ENCODE measurements at regions not wholly inside any gene's neighbourhood (a gene's known extent, or its start where the extent isn't known, plus 50 kb on each side); places are given as distances from the start of the nearest gene placed in this dataset.

DNA sequence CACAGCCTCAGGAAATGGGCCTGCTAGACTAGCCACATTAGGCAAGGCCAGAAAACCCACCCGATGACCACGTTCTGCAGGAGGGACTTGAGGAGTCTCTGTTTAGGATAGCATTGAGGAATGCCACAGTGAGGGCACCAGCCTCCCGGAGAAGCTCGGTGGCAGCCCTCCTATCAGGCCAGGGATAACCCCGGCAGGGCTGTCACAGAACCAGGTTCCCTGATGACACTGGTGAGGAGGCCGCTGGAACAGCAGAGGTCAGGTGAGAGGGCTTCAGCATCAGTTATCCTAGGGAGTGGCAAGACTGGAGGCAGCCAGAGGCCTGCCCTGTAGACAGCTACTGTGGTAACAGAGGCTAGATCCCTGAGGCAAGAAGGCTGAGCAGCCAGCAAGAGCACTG lies 157.6 kb downstream of the MYLK4 start:
- WGBS, 4 donors = 92 to 100% (median 96%) methylated on average over 5 to 6 of the region's 6 CpGs
- ATAC-seq (no peak), DNase-seq (no peak)
- Histone ChIP-seq H3K27me3 (no peaks in the 10 kb centered on the region), H3K9me3 (no peaks in the 10 kb centered on the region), H3K4me1 (no peaks in the 10 kb centered on the region), H3K36me3 (no peaks in the 10 kb centered on the region), H3K27ac (no peak overlapping the region), H3K4me3 (no peak overlapping the region)
- no peak for TF ChIP-seq POLR2A (IDR thresholded peaks at IDR 0.05)
- TF ChIP-seq, protein P1, sequence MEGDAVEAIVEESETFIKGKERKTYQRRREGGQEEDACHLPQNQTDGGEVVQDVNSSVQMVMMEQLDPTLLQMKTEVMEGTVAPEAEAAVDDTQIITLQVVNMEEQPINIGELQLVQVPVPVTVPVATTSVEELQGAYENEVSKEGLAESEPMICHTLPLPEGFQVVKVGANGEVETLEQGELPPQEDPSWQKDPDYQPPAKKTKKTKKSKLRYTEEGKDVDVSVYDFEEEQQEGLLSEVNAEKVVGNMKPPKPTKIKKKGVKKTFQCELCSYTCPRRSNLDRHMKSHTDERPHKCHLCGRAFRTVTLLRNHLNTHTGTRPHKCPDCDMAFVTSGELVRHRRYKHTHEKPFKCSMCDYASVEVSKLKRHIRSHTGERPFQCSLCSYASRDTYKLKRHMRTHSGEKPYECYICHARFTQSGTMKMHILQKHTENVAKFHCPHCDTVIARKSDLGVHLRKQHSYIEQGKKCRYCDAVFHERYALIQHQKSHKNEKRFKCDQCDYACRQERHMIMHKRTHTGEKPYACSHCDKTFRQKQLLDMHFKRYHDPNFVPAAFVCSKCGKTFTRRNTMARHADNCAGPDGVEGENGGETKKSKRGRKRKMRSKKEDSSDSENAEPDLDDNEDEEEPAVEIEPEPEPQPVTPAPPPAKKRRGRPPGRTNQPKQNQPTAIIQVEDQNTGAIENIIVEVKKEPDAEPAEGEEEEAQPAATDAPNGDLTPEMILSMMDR (IDR thresholded peaks at IDR 0.05) = no peak
- intact Hi-C loops (cut with DNase I) = no loop called here

DNA sequence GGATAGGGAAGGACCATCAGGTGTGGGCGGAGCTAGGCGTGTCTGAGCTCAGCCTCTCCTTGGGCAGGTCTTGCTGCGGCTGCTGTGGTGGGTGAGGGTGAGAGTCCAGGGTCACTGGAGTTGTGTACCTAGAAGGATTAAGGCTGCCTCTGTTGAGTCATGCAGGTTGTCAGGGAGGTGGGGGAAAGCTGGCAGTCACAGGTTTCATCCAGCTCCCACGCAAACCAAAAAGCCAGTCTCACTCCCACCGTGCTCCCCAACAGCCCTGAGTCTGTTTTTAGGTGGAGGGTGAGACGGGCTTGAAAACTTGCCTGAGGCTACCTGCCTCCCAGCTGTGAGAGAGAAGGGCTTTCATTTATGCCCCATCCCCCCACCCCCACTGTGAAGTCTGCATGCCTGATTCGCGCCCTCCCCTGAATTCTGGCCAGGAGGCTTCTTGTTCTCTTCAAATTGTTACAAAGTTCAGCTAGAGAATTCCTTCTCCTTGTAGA lies 161.5 kb downstream of the MYLK4 start:
- no peak for TF ChIP-seq POLR2A (IDR thresholded peaks at IDR 0.05)
- TF ChIP-seq, protein P1 (IDR thresholded peaks at IDR 0.05) = no peak
- Histone ChIP-seq H3K4me1 (no peaks in the 10 kb centered on the region), H3K36me3 (no peaks in the 10 kb centered on the region), H3K4me3 (no peak overlapping the region), H3K27me3 (no peaks in the 10 kb centered on the region), H3K9me3 (peaks cover 0 to 33% (median under 1%) of the 10 kb centered on the region in 12 donors), H3K27ac (no peak overlapping the region)
- DNase-seq (no peak), ATAC-seq (no peak)
- intact Hi-C loops (cut with DNase I) = no loop called here
- 90 to 95% (median 93%) methylated on average over 8 of the region's 8 CpGs for WGBS, 4 donors

DNA sequence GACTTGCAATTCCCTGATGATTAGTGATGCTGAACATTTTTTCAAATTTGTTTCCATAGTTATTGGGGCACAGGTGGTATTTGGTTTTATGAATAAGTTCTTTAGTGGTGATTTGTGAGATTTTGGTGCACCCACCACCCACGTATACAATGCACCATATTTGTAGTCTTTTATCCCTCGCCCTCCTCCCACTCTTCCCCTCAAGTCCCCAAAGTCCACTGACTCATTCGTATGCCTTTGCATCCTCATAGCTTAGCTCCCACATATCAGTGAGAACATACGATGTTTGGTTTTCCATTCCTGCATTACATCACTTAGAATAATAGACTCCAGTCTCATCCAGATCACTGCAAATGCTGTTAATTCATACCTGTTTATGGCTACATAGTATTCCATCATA lies 167.3 kb downstream of the MYLK4 start:
- 61 to 75% (median 62%) methylated on average over 4 of the region's 4 CpGs for WGBS, 4 donors
- Histone ChIP-seq H3K27me3 (no peaks in the 10 kb centered on the region), H3K36me3 (no peaks in the 10 kb centered on the region), H3K27ac (no peak overlapping the region), H3K4me1 (peaks cover 0 to 13% (median 5%) of the 10 kb centered on the region in 12 donors), H3K4me3 (no peak overlapping the region), H3K9me3 (peaks cover 0 to 36% (median 2%) of the 10 kb centered on the region in 12 donors)
- no peak for DNase-seq
- ATAC-seq = no peak
- TF ChIP-seq POLR2A (IDR thresholded peaks at IDR 0.05) = no peak
- TF ChIP-seq, protein P1 (IDR thresholded peaks at IDR 0.05) = no peak
- intact Hi-C loops (cut with DNase I) = no loop called here

DNA sequence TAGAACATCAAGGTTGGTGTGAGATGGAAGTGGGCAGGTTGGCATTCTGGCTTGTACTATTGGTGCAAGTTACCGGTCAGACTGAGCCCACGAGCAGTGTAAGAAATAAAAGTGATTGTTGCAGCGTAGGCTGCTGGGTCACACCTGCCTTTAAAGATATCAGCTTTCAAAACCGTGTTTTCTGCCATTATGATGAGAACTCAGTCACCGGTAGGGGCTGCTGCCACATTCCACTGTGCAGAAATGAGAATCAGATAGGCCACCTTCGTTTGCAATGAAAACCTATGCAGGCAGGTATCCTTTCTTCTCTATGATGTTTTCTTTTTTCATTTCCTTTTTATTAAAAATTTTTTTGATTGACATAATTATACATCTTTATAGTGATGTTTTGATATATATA lies 168.5 kb downstream of the MYLK4 start:
- Histone ChIP-seq H3K27me3 (no peaks in the 10 kb centered on the region), H3K4me1 (peaks cover 0 to 13% (median 5%) of the 10 kb centered on the region in 12 donors), H3K36me3 (no peaks in the 10 kb centered on the region), H3K9me3 (peaks cover 0 to 31% (median 2%) of the 10 kb centered on the region in 12 donors), H3K4me3 (no peak overlapping the region), H3K27ac (no peak overlapping the region)
- intact Hi-C loops (cut with DNase I) = no loop called here
- WGBS, 4 donors = 87 to 88% (median 88%) methylated on average over 6 of the region's 6 CpGs
- ATAC-seq = no peak
- TF ChIP-seq, protein P1 (IDR thresholded peaks at IDR 0.05) = no peak
- no peak for TF ChIP-seq POLR2A (IDR thresholded peaks at IDR 0.05)
- DNase-seq = no peak
